NT2/D1 (cell line): ENCODE measurements at regions not wholly inside any gene's neighbourhood (a gene's known extent, or its start where the extent isn't known, plus 50 kb on each side); places are given as distances from the start of the nearest gene placed in this dataset.

Experiments used
- DNase-seq: peaks from one replicate; pipeline ENCODE4 v3.0.0-alpha.2; 2011; ENCODE audit warnings: low read depth, low spot score
- H3K27me3 ChIP-seq: 2 replicates; pipeline ENCODE4 v1.6.0; 2011; ENCODE audit warnings: mild to moderate bottlenecking; ENCODE audit not compliant: insufficient read length, insufficient read depth
- H3K36me3 ChIP-seq: 2 replicates; pipeline ENCODE4 v1.6.1; 2011; ENCODE audit warnings: mild to moderate bottlenecking, low read length, mixed read lengths; ENCODE audit not compliant: insufficient read depth, insufficient read length
- H3K4me1 ChIP-seq: 2 replicates; pipeline ENCODE4 v1.5.1; 2011; ENCODE audit not compliant: insufficient read depth, insufficient read length
- H3K4me3 ChIP-seq: 2 replicates; pipeline ENCODE4 v1.5.1; 2011; ENCODE audit warnings: low read depth; ENCODE audit not compliant: insufficient read length
- H3K9ac ChIP-seq: 2 replicates; pipeline ENCODE4 v1.6.0; 2011; ENCODE audit warnings: low read depth; ENCODE audit not compliant: insufficient read length
- H3K9me3 ChIP-seq: 2 replicates; pipeline ENCODE4 v1.5.1; 2011; ENCODE audit warnings: mild to moderate bottlenecking, low read length; ENCODE audit not compliant: insufficient read depth
- SUZ12 ChIP-seq: IDR thresholded peaks from 2 replicates; pipeline ENCODE4 v1.6.1; 2011; ENCODE audit not compliant: insufficient read length, insufficient read depth; ENCODE audit errors: extremely low read depth
- YY1 ChIP-seq: IDR thresholded peaks from 2 replicates; pipeline ENCODE4 v1.6.1; 2011; ENCODE audit not compliant: insufficient read length, insufficient read depth
- ZNF274 ChIP-seq: IDR thresholded peaks from 2 replicates; pipeline ENCODE4 v1.6.1; 2011; ENCODE audit warnings: mild to moderate bottlenecking, low read depth, low read length

- H3K36me3 ChIP-seq: no peaks in the 10 kb centered on the region
- H3K4me3 ChIP-seq: no peak overlapping the region
- TF ChIP-seq YY1 (no peak), SUZ12 (no peak), ZNF274 (no peak)
- H3K4me1 ChIP-seq: peaks cover 3% of the 10 kb centered on the region
- H3K27me3 ChIP-seq: no peaks in the 10 kb centered on the region
- peaks cover 4% of the 10 kb centered on the region; the same call in 1 of the 2 replicates for H3K9me3 ChIP-seq
- no peak for DNase-seq
- no peak overlapping the region for H3K9ac ChIP-seq
Observed at GRCh38 chr11:15563054-15563453, 448.3 kb downstream of the INSC start.

- H3K36me3 ChIP-seq: no peaks in the 10 kb centered on the region
- H3K9ac ChIP-seq: no peak overlapping the region
- TF ChIP-seq YY1 (no peak), SUZ12 (no peak), ZNF274 (no peak)
- H3K9me3 ChIP-seq: peaks cover 4% of the 10 kb centered on the region; the same call in 1 of the 2 replicates
- DNase-seq: no peak
- H3K4me1 ChIP-seq: no peaks in the 10 kb centered on the region
- H3K4me3 ChIP-seq: no peak overlapping the region
- no peaks in the 10 kb centered on the region for H3K27me3 ChIP-seq
Observed at GRCh38 chr11:15565880-15566279, 451.2 kb downstream of the INSC start.

GRCh38 chr11:15568440-15568839, 453.7 kb downstream of the INSC start:
- H3K9me3 ChIP-seq: 0 out of 2 replicates have a peak, but pooled peaks cover 4% of the 10 kb centered on the region
- no peak for DNase-seq
- H3K27me3 ChIP-seq: no peaks in the 10 kb centered on the region
- no peaks in the 10 kb centered on the region for H3K36me3 ChIP-seq
- H3K4me1 ChIP-seq: no peaks in the 10 kb centered on the region
- TF ChIP-seq ZNF274 (no peak), SUZ12 (no peak), YY1 (no peak)
- no peak overlapping the region for H3K4me3 ChIP-seq
- H3K9ac ChIP-seq: no peak overlapping the region

GRCh38 chr11:15569305-15570025, 454.7 kb downstream of the INSC start:
- Histone ChIP-seq H3K9me3 (0 out of 2 replicates have a peak, but pooled peaks cover 4% of the 10 kb centered on the region), H3K9ac (no peak overlapping the region), H3K27me3 (no peaks in the 10 kb centered on the region), H3K4me1 (no peaks in the 10 kb centered on the region), H3K36me3 (no peaks in the 10 kb centered on the region), H3K4me3 (no peak overlapping the region)
- DNase-seq: no peak
- no peak for TF ChIP-seq YY1
- no peak for TF ChIP-seq SUZ12
- no peak for TF ChIP-seq ZNF274

GRCh38 chr11:15575409-15575808, 460.7 kb downstream of the INSC start:
- H3K36me3 ChIP-seq: no peaks in the 10 kb centered on the region
- H3K9me3 ChIP-seq: no peaks in the 10 kb centered on the region
- TF ChIP-seq ZNF274 (no peak), SUZ12 (no peak), YY1 (no peak)
- no peak overlapping the region for H3K4me3 ChIP-seq
- H3K9ac ChIP-seq: no peak overlapping the region
- no peaks in the 10 kb centered on the region for H3K4me1 ChIP-seq
- no peaks in the 10 kb centered on the region for H3K27me3 ChIP-seq
- DNase-seq: no peak

- H3K36me3 ChIP-seq: no peaks in the 10 kb centered on the region
- no peaks in the 10 kb centered on the region for H3K9me3 ChIP-seq
- no peaks in the 10 kb centered on the region for H3K27me3 ChIP-seq
- H3K4me1 ChIP-seq: no peaks in the 10 kb centered on the region
- H3K9ac ChIP-seq: no peak overlapping the region
- TF ChIP-seq ZNF274 (no peak), SUZ12 (no peak), YY1 (no peak)
- no peak overlapping the region for H3K4me3 ChIP-seq
- no peak for DNase-seq
Observed at GRCh38 chr11:15576769-15577168, 462.0 kb downstream of the INSC start.

- H3K4me1 ChIP-seq: no peaks in the 10 kb centered on the region
- H3K9ac ChIP-seq: no peak overlapping the region
- H3K27me3 ChIP-seq: no peaks in the 10 kb centered on the region
- no peak overlapping the region for H3K4me3 ChIP-seq
- H3K9me3 ChIP-seq: no peaks in the 10 kb centered on the region
- no peaks in the 10 kb centered on the region for H3K36me3 ChIP-seq
- TF ChIP-seq ZNF274 (no peak), SUZ12 (no peak), YY1 (no peak)
- no peak for DNase-seq
Observed at GRCh38 chr11:15577519-15577918, 462.8 kb downstream of the INSC start.
